GM21576 (cell line): ENCODE measurements at regions not wholly inside any gene's neighbourhood (a gene's known extent, or its start where the extent isn't known, plus 50 kb on each side); places are given as distances from the start of the nearest gene placed in this dataset.

Experiments used
- ATAC-seq: cut with Tn5 transposase; IDR thresholded peaks from one replicate; pipeline ENCODE4 v1.9.1; 2021; ENCODE audit warnings: mild to moderate bottlenecking, moderate library complexity; ENCODE audit not compliant: unreplicated experiment

DNA sequence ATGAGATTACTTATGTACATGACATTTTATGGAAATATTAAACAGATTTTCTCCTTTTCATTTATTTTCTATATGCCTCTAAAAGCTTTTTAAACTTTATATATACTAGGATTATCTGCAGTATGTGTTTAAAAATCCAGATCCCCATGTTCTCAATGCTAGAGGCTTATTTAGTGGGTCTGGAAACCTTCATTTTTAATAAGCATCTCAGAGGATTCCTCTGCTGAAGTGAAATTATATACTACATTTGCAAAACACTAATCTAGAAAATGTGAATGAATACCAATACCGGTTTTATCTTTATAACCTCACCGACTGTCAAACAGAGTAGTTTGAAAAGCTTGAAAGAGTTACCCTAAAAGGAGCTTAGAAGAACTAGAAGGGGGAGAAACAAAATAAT is 863.8 kb upstream of the ZWINT start:
- no peak for ATAC-seq

GRCh38 chr10:57222603-57223002 is 861.5 kb upstream of the ZWINT start:
- ATAC-seq = no peak

GRCh38 chr10:57222129-57222528 is 861.1 kb upstream of the ZWINT start:
- ATAC-seq = no peak

- no peak for ATAC-seq
These were observed 860.6 kb upstream of the ZWINT start for GRCh38 chr10:57221674-57222073.

GRCh38 chr10:57218382-57218781 is 857.3 kb upstream of the ZWINT start:
- no peak for ATAC-seq

GRCh38 chr10:57202356-57202755 is 841.3 kb upstream of the ZWINT start:
- ATAC-seq = no peak

- ATAC-seq = no peak
These were observed 827.8 kb upstream of the ZWINT start for GRCh38 chr10:57188846-57189245.

GRCh38 chr10:57186201-57186600 is 825.1 kb upstream of the ZWINT start:
- no peak for ATAC-seq

DNA sequence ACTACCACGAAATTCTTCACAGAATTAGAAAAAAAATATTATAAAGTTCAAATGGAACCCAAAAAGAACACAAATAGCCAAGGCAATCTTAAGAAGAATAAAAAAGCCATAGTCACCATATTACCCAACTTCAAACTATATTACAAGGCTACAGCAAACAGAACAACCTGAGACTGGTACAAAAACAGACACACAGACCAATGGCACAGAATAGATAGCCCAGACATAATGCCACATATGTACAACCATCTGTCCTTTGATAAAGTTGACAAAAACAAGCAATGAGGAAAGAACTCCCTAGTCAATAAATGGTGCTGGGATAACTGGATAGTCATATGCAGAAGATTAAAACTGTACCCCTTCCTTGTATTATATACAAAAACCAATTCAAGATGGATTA is 808.5 kb upstream of the ZWINT start:
- ATAC-seq = no peak

DNA sequence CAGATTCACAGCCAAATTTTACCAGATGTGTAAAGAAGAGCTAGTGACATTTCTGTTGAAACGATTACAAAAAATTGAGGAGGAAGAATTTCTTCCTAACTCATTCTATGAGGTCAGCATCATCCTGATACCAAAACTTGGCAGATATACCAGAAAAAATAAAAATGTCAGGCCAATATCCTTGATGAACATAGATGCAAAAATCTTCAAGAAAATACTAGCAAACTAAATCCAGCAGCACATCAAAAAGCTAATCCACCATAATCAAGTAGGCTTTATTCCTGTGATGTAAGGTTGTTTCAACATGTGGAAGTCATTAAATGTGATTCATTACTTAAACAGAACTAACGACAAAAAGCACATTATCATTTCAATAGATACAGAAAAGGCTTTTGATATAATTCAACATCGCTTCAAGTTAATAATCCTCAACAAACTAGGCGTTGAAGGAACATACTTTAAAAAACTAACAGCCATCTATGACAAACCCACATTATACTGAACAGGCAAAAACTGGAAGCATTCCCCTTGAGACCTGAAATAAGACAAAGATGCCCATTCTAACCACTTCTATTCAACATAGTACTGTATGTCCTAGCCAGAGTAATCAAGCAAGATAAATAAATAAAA is 807.7 kb upstream of the ZWINT start:
- ATAC-seq = no peak

DNA sequence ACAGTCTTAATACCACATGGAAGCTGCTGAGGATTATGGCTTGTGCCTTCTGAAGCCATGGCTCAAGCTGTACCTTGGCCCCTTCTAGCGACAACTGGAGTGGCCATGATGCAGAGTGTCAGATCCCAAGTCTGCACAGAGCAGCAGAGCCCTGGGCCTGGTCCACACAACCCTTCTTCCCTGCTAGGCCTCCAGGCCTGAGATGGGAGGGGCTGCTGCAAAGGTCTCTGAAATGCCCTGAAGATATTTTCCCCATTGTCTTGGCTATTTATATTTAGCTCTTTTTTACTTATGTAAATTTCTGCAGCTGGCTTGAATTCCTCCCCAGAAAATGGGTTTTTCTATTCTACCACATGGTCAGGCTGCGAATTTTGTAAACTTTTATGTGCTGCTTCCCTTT is 804.6 kb upstream of the ZWINT start:
- no peak for ATAC-seq

- ATAC-seq = no peak
These were observed 801.2 kb upstream of the ZWINT start for GRCh38 chr10:57162231-57162630.

DNA sequence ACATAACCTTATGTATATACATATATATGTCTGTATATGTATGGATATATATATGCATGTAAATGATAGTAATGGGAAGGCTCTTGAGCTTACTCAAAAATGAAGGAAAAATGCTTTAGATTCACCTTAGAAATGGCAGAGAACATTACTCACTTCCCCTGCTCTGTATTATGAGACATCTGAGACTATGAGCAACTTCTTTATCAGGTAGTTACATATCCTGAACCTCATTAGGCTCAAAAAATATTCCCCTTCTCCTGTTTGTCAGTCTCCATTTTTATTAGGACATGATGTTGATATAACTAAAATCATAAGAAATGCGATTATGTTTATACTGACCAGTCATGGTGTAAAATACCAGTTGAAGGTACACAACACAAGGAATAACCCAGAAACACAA is 800.1 kb upstream of the ZWINT start:
- ATAC-seq = no peak

- ATAC-seq = no peak
These were observed 784.5 kb upstream of the ZWINT start for GRCh38 chr10:57145548-57145947.

DNA sequence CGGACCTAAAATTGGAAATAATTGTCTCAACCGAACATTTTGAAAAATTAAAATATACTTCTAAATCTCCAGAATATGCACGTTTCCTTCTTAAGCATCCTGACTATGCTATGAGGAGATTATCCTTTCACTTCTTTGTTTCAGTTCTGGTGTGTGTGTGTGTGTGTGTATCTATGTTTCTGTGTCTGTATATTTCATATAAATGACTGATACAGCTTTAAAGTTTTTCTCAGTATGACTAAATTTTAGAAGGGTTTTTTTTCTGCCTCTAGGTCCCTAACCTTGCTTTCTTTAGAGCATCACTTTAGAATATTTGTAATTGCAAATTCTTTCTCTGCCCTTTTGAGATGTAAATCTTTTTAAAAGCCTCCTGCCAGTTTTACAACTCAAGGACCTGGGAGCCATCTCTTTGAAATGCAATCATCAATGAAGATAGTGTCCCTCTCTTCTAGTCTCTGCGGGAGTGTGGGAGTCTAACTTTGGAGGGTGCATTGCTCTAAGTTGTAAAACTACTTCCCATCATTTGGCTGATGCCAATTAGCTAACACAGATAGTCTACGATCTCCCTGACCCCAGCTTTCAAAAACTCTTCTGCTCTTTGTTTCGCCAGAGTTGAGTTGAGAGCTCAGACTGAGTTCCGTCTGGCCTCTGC is 782.0 kb upstream of the ZWINT start:
- no peak for ATAC-seq

- no peak for ATAC-seq
These were observed 780.6 kb upstream of the ZWINT start for GRCh38 chr10:57141708-57142107.

DNA sequence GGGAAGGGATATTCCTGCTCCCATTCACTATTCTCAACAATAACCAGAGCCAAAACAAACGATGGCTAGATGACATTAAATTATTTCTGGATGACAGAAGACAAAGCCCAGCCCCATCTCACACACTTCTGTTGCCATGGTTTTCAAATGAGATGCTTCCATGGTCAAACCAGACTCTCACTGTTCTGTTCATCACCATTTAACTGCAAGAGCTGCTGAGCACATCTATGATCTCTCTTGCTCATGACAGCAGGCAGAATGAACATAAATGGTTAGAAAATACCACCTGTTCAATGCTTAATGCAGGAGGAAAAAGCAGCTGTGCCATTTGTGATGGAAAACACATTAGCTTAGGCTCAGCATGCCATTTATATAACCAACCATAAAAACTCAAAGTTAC is 758.6 kb upstream of the ZWINT start:
- no peak for ATAC-seq

DNA sequence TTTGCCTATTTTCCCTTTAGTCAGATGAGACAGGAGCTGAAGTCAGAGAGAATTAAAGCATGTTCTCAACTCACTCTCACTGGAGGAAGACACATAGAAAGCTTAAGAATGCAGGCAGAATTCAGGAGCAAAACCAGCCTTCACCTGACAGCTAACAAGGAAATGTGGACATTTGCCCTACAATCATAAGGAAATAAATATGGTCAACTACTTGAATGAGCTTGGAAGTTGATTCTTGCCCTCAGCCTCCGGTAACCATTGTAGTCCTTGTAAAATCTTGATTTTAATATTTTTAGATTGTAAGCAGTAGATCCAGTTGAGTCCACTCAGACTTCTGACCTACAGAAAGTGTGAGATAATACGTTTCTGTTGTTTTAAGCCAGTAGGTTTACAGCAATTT is 752.5 kb upstream of the ZWINT start:
- ATAC-seq = no peak

DNA sequence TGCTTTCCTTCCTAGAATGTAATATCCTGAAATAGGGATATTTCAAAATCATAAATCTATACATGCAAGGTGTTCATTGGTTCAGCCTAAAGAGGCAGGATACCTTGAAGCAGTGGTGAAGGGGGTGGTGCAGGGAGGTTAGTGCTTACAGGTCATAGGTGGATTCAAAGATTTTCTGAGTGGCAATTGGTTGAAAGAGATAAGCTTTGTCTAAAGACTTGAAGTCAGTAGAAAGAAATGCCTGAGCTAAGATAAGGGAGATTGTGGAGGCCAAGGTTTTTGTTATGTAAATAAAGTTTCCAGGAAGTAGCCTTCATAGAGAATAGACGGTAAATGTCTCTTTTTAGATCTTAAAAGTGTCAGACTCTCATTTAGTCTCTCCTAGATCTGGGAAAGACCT is 741.2 kb upstream of the ZWINT start:
- no peak for ATAC-seq

GRCh38 chr10:57098146-57098545 is 737.1 kb upstream of the ZWINT start:
- ATAC-seq = no peak

DNA sequence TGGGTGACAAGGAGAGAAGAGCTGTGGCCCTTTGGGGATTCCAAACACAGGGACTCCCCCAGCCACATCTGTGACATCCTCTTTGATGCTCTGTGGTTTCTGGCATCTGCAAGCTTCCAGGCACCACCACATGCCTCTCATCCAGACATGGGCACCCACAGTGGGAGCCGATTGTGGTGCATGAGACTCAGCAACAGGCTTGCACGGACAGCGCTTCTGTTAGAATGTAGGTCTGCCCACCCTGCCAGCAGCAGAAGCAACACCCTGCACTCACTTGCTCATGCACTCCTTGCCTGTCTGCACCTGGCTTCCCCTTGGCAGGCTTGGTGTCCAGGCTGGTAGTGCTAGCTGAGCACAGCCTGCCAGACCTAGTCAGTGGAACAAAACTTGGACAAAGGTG is 735.0 kb upstream of the ZWINT start:
- ATAC-seq = no peak

DNA sequence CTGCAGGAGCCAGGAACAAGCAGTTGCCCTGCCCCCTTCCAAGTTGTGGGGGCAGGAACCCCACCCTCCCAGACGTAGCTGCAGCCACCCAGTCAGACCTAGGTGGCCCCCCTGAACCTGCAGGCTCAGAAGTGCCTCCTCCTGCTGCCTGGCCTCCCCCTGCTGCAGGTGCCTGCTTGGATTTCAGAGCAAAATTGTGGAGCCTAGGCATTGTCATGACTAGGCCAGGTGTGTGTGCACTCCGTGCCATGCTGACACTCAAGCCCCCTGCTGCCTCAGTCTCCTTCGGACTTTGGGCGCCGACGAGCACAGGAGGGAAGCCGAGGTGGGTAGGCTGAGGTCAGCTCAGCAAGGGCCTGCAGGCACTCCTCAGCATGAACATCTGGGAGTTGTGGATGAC is 733.9 kb upstream of the ZWINT start:
- ATAC-seq = no peak

DNA sequence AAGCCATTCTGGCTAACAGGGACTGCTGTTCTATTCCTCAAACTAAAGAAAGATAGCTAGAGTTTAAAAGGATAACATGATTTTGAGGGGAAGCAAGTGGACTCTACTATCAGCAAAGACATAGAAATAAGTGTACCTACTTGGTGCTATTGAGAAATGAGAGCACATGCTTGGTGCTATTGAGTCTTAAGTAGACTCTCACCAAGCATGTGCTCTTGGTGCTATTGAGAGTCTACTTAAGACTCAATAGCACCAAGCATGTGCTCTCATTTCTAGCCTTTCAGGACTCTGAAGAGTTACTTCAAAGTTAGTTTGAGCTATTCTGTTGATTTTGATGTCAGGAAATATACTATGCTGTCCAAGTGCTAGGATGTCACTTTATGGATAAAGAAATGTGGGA is 733.0 kb upstream of the ZWINT start:
- no peak for ATAC-seq
